Mammary epithelial cell (primary cell): ENCODE measurements at regions not wholly inside any gene's neighbourhood (a gene's known extent, or its start where the extent isn't known, plus 50 kb on each side); places are given as distances from the start of the nearest gene placed in this dataset.

Experiments used
- CTCF ChIP-seq, 2 donors: IDR thresholded peaks in 1 of 2; conservative IDR thresholded peaks in 1 of 2; 2 replicates each; pipeline ENCODE4 v1.5.1; 2011 to 2012; ENCODE audit warnings: inconsistent platforms in 2 of 2, low read length in 2 of 2, mild to moderate bottlenecking in 2 of 2, control low read depth in 1 of 2, low read depth in 1 of 2; ENCODE audit not compliant: insufficient read depth in 1 of 2; ENCODE audit errors: extremely low read depth in 1 of 2
- EZH2 ChIP-seq: IDR thresholded peaks from 2 replicates; pipeline ENCODE4 v1.6.1; 2012; ENCODE audit warnings: low read length, inconsistent platforms, borderline replicate concordance

- TF ChIP-seq CTCF (conservative IDR thresholded peaks at IDR 0.05 in 1 of 2, IDR thresholded peaks at IDR 0.05 in 1 of 2; ENCODE audit: extremely low read depth in 1 of 2, insufficient read depth in 1 of 2, low read depth in 1 of 2, low read length in 2 of 2) = no peak
- no peak for TF ChIP-seq EZH2
Measured at GRCh38 chr20:19100975-19101374, 111.5 kb upstream of the SLC24A3 start.
